ENCODE measurements at regions not wholly inside any gene's neighbourhood (a gene's known extent, or its start where the extent isn't known, plus 50 kb on each side); places are given as distances from the start of the nearest gene placed in this dataset.

GRCh38 chr10:111836571-111836970 lies 347.0 kb downstream of the GPAM start:
- TF ChIP-seq CTCF (conservative IDR thresholded peaks at IDR 0.05; ENCODE audit: low read length): no peak
- no peak for TF ChIP-seq EZH2phosphoT487 (IDR thresholded peaks at IDR 0.05; ENCODE audit: borderline replicate concordance)

Measured in Loucy (cell line).